ENCODE measurements at regions not wholly inside any gene's neighbourhood (a gene's known extent, or its start where the extent isn't known, plus 50 kb on each side); places are given as distances from the start of the nearest gene placed in this dataset.

DNA sequence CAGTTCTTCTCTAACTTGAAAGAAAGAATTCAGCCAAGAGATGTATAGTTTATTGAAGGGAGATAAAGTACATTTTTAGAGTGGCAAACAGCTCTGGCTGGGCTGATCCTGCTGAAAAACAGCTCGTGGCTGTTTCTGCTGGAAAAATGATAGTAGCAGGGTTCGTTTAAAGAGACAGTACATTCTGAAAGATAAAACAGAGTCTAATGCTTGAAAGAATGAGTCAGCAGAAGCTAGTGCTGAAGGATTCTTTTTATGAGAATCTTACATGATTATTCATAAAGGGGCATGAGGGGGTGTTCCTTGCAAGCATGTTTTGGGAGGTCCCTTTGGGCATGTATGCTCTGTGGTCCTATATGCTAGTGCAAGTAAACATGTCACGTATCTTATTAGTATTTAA, 790.0 kb downstream of the PCDH18 start:
- DNase-seq = no peak

DNA sequence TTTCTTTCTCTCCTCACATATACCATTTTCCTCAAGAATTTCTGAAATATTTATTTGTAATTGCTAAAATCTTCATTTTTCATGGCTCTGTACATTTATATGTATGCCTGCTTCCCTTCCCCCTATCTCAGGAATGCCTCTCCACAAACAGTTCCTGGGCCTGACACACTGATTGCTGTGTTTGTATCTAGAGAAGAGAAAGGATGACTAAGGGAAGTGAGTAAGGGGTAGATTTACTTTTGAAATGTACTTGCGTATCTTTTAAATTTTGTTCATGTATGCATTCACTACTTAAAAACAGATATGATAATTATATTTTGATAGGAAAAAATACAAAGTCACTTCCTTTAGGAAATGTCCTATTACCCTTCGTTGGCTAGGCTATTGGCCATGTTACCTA, 790.8 kb downstream of the PCDH18 start:
- DNase-seq = no peak

DNA sequence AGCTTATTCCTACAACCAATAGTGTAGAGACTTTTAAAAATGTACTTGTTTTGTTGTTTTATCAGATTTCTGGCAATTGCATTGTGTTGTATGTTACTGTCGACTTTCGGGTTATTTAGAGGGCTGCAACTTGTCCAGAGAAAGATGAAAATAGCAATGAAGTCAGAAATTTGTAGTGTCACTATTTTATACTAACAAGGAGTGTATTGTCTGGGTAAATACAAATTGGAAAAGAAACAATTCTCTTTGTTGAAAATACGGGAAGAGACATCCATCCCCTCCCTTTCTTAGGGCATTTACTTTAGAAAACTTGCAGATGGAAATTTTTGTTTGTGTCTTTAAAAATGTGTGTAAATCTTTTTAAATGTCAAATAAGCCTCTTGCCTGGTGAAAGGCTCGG, 792.0 kb downstream of the PCDH18 start:
- no peak for DNase-seq

DNA sequence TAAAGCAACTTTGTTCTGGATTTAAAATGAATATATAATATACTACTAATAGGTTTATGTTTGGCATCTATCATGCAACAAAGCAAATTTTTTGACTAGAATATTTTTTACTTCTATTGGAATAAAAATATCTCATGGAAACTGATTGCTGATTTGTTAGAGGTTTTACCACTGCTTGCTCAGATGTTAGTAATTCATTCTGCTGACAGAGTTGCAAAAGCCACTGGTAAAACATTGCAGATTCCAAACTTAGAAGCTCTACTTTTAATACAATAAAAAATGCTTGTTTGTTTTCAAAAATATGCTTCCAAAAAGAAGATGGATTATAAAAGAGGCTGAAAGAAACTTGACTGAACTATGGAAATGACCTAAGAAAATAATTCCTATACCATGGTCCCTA, 795.2 kb downstream of the PCDH18 start:
- DNase-seq = no peak

DNA sequence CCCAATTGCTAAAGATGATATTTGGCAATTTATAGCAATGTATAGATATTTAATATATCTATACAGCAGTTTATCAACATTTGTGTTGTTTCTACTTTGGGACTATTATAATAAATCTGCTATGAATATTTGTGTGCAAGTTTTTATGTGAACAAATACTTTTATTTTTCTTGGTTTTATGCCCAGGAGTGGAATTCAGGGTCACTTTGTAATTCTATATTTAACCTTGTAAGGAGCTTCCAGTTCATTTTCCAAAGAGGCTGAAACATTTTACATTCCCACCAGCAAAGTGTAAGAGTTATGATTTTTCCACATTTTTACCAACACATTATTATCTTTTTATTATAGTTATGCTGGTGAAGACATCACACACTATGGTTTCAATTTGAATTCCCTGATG, 801.3 kb downstream of the PCDH18 start:
- no peak for DNase-seq

DNA sequence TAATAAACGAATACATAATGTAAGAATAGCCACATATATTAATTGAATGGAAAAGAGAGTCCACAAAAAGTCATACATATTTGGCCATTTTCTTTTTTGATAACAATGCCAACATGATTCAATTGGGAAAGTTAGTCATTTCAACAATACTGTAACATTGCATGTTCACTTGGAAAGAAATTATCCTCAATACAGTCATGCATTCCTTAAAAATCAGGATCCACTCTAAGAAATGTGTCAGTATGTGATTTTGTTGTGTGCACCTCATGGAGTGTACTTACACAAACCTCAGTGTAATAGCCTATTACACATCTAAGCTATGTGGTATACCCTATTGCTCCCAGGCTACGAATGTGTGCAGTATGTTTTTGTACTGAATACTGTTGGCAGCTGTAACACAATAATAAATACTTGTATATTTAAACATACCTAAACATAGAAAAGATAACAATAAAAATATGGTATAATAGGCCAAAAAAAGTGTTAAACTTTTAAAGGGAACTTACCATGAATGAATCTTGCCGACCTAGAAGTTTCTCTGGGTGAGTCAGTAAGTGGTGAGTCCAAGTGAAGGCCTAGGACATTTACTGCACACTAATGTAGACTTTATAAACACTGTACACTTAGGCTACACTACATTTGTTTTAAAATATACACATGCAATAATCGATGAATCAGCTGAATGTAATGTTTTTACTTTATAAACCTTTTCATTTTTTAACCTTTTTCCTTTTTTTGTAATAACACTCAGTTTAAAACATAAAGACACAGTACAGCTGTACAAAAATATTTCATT, 806.8 kb downstream of the PCDH18 start:
- DNase-seq = no peak

DNA sequence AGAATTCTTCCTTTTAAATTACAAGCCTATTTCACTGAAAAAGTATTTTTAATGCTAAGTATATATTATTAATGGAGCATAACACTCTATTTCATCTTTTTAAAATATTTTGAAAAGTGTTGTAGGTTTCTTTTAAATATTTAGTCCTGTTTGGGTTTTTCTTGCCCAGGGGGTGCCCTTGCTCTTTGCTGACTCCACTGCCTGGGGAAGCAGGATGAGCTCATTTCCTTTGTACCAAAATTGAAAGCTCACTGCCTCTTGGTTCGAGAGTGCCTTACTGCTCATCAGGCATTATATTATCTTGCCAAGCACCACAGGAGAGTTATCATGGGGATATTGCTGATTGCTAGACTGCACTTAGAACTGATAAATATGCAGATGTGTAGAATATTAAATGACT, 819.2 kb downstream of the PCDH18 start:
- DNase-seq = no peak

DNA sequence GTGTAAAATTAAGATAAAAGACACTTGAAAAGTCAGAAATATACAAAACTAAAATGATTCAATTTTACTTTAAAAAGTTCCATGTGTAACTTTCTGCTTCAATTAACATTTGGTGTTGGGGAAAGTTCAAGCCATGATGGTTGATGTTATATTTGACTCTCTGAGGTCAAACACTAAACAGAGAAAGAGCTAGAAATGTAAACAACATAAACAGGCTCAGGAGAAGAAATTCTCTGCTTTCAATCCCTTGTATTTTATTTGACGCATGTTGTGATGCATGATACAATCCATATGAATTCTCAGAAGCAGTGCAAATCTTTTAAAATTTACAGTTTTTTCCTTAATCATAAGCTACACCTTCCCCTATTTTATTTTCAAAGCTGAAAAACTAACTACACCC, 822.4 kb downstream of the PCDH18 start:
- no peak for DNase-seq

DNA sequence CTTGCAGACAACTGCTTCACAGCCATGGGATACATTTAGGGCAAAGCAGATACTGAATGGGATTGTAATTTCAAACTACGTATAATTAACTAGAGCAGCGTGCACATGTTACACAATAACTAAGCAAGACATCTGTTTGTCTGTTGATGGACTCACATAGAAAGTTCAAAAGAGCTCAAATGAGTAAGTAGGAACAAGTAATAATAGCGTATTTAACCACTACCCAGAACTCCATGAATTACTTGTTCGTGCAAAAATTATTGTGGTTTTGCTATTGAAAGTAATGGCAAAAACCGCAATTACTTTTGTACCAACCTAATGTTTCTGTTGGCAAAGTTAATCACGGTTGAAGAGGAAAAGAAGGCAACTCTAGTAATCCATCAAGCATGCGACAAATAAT, 825.4 kb downstream of the PCDH18 start:
- no peak for DNase-seq

DNA sequence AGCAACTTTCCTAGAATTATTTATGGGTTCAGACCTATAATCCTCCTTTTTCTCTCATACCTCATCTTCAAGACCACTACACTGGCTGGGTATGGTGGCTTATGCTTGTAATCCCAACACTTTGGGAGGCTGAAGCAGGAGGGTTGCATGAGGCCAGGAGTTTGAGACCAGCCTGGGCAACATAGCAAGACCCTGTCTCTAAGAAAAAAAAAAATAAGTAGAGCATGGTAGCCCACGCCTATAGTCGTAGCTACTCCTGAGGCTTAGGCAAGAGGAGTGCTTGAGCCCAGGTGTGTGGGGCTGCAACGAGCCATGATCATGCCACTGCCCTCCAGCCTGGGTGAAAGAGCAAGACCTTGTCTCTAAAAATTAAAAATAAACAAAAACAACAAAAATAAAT, 832.4 kb downstream of the PCDH18 start:
- no peak for DNase-seq

DNA sequence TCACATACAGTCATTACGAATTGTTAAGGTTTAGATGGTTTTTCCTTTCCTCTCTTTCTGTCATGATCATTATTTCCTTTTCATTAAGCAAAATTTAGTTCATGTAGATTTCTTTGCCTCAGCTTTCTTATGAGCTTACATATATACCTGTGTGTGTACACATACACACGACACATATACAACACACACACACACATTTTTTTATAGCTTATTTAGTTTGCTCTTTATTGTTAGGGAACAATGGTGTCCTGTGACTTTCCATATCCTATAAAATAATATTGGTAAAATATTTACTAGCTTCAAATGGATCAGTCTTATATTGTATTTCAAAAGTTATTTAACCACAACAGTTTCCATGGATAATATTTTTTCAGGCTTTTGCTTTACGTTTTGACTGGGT, 840.7 kb downstream of the PCDH18 start:
- DNase-seq = no peak

DNA sequence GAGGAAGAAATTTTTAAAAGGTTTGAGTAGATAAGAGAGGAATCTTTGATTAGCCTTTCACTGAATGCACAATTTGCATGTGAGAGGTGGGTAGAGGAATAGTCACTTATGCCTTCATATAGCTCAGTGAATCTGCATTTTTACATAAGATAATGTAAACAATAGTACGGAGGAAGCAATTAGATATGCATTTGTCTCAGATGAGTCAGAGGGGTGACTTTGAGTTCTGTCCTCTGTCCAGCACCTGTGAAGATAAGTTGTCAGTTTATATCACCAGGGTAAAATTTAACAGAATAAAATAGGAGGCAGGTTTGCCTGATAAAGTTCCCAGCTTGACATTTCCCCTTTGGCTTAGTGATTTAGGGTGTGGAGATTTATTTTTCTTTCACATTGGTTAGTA, 841.9 kb downstream of the PCDH18 start:
- DNase-seq = no peak

DNA sequence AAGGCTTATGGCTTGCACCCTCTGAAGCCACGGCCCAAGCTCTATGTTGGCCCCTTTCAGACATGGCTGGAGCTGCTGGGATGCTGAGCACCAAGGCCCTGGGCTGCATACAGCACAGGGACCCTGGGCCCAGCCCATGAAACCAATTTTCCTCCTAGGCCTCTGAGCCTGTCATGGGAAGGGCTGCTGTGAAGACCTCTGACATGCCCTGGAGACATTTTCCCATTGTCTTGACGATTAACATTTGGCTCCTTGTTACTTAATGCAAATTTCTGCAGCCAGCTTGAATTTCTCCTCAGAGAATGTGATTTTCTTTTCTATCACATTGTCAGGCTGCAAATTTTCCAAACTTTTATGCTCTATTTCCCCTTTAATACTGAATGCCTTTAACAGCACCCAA, 844.7 kb downstream of the PCDH18 start:
- DNase-seq = no peak

DNA sequence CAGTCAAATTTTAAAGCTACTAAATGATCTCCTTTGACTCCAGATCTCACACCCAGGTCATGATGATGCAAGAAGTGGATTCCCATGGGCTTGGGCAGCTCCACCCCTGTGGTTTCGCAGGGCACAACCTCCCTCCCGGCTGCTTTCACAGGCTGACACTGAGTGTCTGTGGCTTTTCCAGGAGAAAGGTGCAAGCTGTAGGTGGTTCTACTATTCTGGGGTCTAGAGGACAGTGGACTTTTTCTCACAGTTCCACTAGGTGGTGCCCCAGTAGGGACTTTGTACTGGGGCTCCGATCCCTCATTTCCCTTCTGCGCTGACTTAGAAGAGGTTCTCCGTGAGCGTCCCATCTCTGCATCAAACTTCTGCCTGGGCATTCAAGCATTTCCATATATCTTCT, 845.2 kb downstream of the PCDH18 start:
- DNase-seq = no peak

DNA sequence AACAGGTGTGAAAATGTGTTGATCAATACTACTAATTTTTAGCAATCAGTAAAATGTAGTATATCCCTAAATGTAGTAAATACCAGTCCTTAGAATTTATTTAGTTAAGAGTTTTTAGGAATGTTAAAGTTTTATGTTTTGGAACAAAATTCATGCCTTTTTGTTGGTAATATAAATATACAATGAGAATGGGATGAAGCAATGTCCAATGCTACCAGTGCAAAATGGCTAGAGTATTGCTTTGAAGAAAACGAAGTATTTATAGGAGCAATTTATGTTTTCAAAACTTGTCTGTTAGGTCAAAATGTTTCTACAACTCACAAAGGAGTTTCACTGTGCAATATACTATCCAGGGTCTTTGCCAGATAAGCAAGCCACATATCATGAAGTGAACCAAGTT, 851.5 kb downstream of the PCDH18 start:
- no peak for DNase-seq

DNA sequence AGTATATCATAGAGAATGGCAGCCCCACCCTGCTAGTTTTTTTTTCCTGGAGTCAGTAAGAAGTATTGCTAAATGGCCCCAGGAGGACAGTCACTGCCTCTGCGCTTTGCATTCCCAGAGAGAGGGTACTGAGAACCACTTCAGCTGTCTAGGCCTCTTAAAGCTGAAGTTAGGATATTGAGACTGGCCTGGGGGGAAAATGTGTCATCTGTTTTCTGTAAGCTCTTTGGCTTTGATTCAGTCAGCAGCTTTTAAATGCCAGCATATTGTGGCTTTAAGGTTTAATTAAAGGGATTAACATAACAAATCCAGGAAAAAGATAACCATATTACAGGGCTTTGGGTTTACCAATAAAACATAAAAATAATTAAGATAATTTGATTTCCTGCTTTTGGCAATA, 852.0 kb downstream of the PCDH18 start:
- no peak for DNase-seq

DNA sequence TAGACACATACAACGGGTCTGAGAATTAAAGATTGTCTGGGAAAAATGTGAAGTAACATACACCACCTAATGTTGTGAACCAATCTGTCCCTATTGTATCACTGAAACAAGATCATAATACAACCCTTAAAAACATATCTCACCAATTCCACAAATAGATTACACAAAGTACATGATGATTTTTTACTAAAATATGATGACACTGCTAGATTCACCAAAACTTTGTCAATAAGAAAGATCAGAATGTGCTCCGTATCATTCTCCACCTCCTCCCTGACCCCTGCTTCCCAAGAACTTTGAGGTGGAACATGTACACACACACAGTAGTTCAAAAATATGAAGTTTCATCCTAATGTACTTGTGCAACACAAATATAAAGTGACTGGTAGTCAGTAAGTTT, 862.0 kb downstream of the PCDH18 start:
- DNase-seq = no peak

DNA sequence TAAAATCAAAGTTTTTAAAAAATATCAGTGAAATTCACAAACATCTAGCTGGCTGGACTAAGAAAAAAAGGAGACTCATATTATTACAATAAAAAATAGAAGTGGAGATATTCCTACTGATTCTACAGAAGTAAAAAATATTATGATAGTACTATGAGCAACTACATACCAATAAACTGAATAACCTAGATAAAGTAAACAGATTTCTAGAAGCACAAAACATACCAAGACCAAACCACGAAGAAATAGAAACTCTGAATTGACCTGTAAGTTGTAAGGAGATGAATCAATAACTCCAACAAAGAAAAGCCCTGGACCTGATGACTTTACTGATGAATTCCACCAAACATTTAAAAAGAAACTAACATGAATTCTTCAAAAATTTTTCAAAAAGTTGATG, 867.3 kb downstream of the PCDH18 start:
- DNase-seq = no peak

DNA sequence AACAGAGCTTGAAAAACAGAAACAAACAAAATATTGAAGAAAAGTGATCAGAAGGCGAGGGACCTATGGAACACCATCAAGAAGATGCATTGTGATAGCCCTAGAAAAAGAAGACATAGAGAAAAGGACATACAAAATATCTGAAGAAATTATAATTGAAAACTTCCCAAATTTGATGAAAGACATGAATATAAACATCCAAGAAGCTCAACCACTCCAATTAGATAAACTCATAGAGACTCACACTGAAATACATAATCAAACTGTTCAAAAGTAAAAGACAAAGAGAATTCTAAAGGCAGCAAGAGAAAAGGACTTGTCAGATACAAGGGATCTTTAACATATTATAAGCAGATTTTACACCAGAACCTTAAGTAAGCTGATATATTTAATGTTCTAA, 869.8 kb downstream of the PCDH18 start:
- DNase-seq = no peak

DNA sequence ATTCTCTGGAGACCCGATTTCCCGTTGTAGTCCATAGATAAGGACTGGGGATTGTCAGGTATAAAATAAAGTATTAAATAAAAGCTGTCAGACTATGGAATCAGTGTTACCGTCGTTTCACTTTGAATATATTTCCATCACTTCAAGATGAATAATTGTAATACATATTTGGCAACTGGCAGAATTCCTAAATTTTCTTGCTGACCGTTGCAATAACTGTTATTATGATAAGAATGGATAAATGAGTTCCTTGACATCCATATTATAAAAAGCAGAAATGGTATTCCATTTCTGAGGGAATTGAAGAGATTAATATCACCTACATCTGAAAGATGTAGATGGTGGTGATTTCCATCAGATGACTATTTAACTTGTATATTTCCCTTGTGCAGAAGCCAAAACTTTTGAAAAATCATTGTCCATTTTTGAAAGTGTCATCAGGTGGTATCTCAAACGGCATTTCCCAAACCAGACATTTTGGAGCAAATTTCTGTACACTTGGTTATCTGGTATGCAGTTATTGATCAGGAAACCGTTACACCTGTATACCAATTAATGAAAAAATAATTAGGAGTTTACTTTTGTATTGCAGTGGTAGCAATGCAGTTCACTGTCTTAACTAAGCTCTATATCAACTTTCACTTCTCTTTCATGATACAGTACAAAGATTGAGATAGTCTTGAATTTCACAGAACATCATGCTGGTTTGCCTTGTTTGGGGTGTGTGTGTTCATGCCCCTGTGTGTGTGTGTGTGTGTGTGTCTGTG, 878.5 kb downstream of the PCDH18 start:
- no peak for DNase-seq

DNA sequence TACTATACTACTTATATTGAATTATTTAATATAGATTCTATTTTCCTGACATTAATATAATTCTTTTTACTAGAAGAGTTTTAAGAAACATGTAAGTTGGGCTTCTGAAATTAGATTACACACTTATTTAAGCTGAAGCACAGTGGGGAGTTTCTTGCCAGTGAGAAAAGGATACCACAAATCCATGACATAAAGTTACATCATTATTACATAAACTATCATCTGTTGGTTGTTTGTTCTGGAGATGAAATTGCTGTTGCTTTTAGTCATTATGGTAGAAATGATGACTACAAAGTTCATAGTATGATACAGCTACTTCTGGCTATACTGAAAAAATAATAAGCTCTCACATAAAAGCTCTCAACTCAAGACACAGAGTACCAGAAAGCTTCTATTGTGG, 880.4 kb downstream of the PCDH18 start:
- DNase-seq = no peak

DNA sequence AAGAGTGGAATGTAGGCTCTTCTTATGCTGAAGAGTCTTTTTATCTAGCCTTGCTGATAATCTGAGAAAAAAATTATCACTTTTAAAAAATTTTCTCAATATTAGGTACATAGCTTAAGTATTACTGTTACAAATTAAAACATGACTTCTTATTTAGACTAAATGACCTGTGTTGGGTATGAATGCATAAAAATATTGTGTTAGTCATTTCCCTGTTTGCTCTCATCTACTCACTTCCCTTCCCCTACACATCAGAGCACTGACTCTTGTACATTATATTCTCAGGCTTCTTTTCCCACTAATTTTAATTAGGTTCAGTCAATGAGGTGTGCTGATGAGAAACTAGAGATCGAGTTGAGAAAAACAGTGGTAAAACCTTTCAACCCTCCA, 881.0 kb downstream of the PCDH18 start:
- no peak for DNase-seq

DNA sequence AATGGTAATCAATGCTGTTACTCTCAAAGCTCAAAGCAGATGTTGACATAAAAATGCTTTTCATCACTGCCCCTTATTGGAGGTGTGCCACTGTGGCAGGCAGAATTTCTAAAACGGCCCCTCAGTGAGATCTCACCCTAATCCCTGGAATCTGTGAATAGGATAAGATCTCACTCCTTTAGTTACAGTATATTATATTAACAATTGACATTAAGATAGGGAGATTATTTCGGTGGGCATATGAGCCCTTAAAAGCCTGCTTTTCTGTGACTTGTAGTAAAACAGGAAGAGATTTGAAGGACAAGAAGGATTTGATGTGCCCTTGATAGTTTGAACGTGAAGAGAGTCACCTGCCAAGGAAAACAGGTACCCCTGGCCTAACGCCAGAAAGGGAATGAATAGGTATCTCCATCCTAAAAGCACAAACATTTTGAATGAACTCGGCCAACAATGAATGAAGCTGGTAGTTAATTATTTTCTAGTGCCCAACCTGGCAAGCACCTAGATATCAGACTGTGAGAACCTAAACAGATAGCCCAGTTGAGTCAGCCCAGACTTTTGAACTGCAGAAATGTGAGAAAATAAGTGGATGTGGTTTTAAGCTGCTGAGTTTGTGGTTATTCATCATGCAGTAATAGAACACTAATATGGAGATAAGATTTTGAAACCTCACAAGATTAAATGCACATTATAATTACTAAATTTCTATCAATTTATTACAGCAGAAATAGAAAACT, 881.6 kb downstream of the PCDH18 start:
- peak in 1 of 5 experiments; percentile 3 for DNase-seq

DNA sequence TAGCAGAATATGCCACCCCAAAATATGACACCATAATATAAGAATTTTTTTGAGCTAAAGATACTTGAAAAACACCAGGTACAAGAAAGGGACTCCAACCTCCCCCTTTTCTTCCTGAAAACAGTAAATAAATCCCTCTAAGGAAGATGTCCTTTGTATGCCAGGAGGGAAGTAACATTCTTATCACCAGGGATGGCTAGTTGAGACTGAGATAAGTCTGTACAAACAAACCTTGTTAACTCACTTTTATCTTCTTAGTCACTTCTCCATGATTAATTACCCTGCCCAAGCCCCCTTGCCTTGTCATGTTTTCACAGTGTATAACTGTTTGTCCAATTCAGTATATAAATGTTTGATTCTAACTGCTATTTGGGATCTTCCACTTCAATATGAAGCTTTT, 888.0 kb downstream of the PCDH18 start:
- no peak for DNase-seq
